NCI-H2196 (cell line): ENCODE measurements at regions not wholly inside any gene's neighbourhood (a gene's known extent, or its start where the extent isn't known, plus 50 kb on each side); places are given as distances from the start of the nearest gene placed in this dataset.
"Not testable (repeated sequence)": the region's sequence is repeated elsewhere in the genome, so short reads cannot be mapped to it uniquely, and the experiment has no call there.

ENCODE experiments used
- DNase-seq: peaks from one replicate; lab custom pipeline; 2025; ENCODE audit not compliant: unreplicated experiment; lab: John Stamatoyannopoulos, UW

DNA sequence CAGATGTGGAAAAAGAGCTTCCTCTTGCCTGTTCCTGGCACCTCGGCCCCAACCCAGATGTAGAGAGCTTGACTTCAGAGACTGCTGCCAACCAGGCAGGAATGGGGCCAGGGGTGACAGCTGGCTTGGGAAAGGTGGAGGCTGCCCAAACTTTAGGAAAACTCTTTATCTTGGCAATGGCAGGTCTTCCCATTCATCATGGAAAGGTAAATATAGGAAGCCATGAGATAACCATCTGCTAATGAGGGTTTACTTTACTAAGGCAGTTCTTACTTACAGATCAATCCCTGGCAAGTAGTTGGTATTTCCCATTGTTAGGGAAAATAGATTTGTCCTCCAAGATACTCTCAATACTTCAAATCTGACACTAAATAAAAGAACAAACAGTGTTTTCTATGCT, 143.1 kb upstream of the NUDT4 start:
- DNase-seq: peak; percentile 29

DNA sequence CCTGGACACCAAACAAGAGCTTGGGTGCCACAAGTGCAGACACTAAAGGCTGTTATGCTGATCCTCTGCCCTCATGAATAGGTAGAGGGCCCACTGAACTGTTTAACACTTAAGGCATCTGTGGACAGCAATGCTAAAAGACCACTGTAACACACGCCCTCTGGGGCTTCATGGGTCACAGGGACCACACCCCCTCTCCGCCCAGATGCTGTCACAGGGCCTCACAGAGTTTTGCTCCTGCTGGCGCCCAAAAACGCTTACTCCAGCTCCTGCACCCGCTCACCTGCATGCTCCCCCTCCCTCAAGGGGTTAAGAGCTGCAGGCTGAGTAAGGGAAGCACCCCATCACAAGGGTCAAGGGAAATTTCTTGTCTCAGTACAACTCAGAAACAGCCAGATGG, 141.8 kb upstream of the NUDT4 start:
- DNase-seq: no peak

DNA sequence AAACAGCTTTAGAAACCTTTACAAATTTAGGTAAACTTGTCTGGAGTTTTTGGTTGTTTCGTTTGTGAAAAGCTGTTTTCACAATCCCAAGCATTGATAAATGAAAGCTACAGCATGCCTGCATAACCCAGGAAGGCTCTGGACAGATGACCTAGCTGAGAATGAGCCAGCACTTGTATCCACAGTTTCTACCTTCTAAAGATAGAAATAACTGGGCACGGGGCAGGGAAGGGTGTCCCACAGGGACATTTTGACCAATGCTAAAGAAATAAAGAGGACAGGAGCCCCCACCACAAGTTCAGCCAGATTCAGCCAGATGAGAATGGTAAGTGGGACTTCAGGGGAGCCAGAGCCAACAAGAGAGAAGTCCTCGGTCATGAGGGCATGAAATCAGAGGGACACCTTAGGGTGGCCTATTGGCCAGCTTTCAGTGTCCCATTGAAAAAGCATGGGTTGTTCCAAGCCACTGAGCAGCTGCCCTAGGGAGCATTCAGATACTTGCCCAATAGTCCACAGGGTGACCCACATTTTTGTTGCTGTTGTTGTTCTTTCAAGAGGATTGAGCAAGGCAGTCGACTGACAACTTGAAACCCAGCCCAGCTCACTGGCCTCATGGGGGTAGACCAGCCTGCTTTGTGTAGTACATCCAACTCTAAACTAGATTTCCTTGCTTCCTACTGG, 140.3 kb upstream of the NUDT4 start:
- DNase-seq: no peak

DNA sequence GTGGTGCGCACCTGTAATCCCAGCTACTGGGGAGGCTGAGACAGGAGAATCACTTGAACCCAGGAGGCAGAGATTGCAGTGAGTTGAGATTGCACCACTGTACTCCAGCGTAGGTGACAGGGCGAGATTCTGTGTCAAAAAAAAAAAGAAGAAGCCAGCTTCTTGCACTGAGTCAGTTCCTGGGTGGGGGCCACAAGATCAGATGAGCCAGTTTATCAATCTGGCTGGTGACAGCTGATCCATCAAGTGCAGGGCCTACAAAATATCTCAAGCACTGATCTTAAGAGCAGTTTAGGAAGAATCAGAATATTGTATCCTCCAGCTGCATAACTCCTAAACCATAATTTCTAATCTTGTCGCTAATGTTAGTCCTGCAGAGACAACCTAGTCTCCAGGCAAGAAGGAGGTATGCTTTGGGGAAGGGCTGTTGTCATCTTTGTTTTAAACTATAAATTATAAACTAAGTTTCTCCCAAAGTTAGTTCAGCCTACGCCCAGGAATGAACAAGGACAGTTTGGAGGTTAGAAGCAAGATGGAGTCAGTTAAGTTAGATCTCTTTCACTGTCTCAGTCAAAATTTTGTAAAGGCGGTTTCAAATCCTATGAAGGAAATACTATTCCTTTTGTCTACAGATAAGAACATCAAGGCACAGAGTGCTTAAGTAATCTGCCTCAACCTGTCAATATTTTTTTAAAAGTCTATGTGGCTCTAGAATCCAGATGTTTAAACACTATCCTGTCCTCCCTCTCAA, 139.0 kb upstream of the NUDT4 start:
- not testable (repeated sequence) for DNase-seq

DNA sequence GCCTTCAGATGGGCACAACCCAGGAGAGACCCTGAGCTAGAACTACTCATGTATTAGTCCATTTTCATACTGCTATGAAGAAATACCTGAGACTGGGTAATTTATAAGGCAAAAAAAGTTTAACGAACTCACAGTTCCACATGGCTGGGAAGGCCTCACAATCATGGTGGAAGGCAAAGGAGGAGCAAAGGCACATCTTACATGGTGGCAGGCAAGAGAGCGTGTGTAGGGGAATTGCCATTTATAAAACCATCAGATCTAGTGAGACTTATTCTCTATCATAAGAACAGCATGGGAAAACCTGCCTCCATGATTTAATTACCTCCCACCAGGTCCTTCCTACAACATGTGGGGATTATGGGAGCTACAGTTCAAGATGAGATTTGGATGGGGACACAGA, 137.9 kb upstream of the NUDT4 start:
- DNase-seq: not testable (repeated sequence)

DNA sequence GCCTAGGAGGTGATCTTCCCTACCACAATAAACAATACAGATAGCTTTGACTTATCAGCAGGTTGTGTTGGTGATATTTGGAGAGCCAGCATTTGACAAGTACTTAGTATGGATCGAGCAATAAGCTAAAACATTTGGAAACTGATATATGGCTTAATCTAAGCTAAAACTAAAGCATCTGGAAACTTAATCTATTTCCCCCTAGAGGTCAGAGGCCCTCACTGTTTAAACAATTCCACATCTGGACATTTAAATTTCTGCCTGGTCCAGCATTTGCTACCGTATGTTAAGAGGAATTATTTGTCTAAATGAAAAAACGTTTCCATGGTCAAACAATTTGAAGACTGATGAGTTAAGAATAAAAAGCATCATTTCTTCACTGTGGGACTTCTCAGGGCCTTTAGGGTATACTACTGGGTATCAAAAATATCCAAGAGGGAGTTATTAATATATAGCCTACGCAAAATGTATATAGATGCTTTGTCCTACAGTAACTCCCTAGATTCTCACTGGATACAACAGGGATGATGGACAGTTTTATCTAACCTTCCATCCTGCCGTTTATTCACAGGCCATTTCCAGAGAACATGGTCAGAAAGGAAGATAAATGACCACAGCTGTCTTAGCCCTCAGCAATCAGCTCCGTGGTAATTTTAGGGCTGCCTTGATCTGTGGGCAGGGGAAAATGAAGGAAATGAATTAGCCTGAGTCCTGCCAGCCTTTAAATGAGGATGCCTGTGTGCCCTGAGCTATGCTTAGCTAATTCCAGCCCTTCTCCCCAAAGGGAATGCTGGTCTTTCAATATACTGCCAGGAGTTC, 135.4 kb upstream of the NUDT4 start:
- no peak for DNase-seq

DNA sequence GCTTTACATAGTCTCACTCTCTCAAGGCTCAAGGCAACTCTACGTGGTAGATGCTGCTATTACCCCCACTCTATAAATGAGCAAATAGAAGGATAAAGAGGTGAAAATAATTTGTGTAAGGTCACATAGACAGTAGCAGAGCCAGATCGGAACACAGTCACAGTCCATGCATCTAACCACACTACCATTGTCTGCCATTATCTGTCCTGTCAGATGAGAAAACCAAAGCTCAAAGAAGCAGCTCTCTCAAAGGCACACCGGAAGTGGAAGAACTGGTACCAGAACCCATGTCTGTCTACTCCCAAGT, 134.4 kb upstream of the NUDT4 start:
- DNase-seq: no peak

DNA sequence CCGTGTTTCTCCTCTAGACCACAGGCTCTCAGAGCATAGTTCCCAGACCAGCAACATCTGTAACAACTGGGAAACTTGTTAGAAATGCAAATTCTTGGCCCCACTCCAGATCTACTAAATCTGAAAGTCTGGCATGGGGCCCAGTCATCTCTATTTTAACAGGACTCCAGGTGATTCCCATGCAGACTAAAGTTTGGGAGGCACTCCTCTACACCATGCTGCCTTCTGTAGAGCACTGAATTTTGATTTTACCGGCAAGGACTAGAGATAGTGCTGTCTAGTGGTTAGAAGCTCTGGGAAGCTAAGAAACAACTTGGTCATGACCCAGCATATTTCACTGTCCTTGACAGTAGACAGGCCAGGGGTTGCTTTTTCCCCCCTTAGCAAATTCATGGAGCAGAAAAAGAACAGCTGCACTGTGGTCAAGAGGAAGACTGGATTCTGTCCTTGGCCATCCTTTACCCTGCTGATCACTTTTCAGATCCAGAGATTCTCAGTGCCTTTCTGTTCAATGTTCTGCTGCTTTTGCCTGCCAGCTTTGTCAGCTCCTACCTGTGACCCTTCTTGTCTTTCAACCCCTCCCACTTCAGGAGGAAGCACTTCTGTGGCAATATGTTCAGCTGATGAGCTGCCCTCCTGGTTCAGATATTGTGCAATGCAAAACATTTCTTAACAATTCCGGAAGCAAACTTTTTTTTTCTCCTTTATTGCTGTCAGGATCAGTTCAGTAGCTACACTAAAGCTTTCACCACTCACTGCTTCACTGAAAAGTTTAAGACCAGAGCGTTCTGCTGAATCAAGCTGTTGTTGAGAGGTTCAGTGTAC, 133.8 kb upstream of the NUDT4 start:
- peak; percentile 12 for DNase-seq

DNA sequence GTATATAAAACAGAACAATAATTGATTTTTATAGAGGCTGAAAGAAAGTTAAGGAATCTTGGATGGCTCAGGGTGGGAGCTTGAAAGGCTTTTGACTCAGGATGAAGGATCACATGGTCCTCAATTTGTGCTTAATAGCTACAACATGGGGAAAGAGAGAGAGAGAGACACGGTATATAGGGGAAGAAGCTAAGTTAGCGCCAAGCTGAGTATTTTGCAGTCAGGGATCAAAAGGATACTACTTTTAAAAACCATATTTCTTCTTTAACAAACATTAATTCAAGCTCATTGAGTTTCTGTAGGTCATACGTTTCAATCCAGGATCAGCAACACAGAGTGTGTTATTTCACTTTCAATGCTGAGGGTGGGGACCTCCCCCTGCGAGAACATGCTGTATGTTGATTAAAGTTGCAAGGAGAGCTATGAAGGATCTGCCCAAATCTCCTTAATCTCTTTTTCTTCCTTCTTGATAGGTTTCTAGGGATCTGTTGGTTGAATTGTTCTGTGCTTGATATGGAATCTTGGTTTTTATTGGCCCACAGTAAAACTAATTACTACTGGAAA, 133.1 kb upstream of the NUDT4 start:
- no peak for DNase-seq

DNA sequence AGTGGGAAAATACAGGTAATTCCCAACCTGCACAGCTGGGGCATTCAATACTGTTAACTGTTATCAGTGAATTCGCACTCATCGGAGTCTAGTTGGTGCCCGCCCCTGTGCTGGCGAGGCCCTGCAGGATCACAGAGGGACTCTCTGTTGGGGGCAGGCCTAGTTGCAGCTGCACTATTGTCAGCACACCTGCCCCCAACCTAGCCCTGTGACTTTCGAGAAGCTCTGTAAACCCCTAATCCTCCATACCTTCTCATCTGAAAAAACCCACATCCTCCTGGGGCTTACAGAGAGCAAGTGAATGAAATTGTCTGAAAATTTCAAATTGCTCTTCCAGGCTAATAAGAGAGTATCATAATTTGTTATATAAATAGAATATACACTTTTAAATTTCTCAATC, 132.2 kb upstream of the NUDT4 start:
- no peak for DNase-seq

DNA sequence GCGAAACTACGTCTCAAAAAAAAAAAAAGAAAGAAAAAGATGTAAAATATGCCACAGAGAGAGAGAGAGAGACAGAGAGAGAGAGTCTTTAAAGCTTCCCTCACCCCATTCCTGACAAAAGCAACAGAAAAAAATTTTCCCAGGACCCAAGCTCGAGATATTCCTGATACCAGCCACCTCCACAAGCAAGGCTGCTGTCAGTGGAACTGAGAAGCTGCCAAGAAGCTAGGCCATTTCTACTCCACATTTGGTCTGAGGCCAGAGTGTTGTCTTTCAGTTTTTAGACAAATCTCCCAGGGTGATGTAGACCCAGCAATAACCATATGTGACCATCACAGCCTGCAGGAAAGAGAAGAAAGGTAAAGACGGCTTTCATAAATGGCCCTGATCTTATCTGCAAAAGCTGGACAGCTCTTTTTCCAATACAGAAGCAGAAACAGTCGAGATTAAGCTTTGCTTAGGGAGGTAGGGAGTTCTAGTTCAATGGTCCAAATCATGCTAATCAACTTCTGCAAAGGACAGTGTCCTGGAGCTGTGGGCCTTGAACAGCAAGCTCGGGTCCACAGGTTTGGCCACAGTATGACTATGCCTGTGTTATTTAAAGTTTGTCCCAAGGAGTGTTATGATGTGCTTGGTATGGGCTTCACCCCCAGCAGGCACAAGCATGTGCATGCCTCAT, 130.3 kb upstream of the NUDT4 start:
- DNase-seq: no peak

DNA sequence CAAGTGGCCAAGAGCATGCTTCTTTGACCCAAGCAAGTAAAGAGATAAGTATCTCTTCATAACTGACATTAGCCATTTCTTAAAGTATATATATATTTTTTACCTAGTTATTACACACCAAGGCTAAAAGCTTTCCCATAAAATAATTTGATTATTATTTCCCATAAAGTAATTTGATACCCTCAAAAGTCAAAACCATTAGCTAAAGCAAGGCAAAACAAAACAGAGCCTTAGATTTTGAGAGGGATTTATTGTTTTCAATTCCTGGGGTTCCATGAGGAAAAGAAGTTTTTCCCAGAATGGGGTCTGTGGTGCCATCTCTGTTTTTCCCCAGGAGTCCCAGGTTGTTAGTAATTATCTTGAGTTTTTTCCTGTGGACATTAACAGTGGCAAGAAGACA, 125.5 kb upstream of the NUDT4 start:
- no peak for DNase-seq

DNA sequence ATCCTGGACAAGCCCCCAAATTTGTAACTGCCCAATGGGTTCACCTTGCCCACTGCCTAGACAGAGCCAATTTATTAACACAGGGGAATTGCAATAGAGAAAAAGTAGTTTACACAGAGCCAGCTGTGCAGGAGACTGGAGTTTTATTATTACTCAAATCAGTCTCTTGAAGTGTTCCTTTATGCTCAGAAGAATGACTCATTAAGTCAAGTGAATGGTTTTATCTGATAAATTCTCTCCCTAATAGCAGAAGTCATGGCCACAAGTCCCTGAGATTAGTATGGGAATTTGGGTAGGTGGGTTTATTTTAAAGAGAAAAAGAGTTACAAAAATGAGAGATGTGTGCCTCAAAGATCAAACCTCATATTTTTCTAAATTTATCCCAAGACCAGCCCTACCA, 122.8 kb upstream of the NUDT4 start:
- no peak for DNase-seq

DNA sequence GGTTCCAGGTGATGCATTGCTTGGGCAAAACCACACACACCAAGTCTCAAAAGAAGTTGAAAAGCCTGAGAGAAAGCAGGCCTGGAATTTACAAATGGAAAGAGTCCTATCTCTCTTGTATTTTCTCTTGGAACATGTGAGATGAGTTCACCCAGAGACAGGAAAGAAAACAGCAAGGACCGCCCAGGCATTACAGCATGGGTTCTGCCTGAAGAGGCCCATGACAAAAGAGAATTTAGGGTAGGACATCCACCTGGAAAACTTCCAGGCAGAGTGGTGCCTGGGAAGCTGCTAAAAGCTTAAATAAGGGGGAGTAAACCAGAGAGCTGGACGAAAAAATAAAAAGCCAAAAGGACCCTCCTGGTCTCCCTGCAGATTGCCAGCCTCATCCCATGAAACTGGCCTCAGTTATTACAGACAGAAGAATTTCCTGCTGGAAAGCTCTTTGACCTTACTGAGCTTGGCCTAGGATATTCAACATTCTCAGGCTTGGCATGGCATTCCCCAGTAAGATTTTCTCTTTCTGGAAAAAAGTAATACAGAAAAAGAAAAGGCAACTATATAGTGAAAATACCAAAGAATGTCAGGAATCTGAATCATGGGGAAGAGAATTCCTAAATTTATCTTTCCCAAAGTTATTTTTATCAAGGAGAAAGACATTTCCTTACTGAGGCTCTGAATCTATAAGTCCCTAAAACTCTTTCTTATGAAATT, 121.3 kb upstream of the NUDT4 start:
- DNase-seq: no peak

DNA sequence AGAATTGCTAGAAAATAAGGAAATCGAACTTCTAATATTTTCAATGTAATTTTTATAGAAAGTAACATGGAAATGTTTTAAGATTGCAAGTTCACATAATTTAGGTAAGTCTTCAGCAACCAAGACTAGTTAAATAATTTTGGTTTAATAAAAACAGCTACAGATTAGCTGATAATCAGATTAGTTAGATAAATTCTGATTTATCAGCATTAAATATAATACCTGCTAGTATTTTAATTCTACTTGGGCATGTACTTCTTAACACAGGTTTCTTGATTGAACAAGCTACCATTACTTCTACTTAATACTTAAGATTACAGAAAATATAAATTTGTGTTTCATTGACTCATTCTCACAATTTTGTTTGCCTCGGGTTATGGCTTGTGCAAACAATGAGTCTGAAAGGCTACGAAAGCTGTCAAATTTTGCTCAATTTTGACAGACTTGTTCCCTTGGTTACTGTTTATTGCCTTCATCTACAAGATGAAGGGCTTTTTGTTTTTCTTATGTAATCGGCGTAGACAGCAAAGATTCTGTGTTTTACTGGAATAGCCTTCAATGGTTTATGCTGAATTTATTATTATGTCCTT, 116.1 kb upstream of the NUDT4 start:
- no peak for DNase-seq

DNA sequence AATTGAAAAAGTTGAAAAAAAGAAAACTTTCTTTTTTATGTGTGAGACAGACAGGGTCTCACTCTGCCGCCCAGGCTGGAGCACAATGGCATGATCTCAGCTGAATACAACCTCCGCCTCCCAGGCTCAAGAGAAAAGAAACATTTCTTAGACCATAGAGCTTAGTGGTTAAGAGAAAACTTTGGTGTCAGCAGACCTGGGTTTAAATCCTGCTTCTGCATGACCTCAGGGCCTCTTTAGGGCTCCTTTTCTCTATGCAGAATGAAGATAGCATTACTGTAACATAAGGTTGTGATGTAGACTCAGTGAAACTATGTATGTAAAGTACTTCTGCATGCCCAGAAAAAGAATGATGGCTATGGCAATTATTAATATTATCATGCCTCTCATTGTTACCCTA, 104.7 kb upstream of the NUDT4 start:
- DNase-seq: no peak

DNA sequence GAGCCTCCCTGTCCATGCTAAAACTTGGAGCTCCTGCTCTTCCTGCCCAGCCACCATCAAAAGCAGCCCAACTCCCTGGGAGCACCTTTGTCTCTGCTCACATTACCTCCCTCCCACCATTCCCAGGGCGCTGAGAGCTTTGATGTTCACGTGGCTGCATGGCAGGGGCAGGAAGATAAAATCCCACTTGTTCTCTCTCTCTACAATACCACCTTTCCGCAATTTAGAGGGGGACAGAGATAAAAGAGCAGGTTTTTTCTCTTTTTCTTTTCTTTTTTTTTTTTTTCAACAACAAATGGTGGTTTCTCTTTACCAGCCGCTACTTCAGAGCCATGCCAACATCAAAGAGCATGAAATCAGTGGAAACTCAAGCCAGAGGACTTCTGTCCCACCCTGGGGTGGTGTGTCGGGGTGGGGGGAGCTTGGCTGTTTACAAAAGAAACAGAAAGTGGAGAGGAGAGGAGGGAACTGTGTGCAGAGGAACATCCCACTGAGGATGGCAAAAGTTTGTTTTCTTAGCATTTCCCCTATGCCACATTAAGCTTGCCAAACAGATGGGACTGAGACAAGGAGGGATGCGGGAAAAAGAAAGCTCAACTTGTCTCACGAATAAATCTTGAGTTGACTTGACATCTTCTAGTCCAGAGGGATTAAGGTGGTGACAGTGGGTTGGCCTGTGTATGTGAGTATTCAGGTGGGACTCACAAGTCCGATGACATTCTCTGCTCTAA, 103.7 kb upstream of the NUDT4 start:
- DNase-seq: no peak

DNA sequence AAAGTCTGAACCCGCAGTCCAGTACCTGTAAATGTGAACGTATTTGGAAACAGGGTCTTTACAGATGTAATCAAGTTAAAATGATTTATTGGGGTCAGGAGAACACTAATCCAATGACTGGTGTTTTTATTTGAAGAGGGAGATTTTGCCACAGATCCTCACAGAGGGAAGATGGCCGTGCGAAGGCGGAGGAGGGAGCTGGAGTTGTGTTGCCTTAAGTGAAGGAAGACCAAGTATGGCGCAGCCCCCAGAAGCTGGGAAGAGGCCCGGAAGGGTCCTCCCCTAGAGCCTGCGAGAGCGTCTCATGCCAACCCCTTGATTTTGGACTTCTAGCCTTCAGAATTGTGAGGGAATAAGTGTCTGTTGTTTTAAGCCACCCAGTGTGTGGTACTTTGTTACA, 102.8 kb upstream of the NUDT4 start:
- DNase-seq: no peak

DNA sequence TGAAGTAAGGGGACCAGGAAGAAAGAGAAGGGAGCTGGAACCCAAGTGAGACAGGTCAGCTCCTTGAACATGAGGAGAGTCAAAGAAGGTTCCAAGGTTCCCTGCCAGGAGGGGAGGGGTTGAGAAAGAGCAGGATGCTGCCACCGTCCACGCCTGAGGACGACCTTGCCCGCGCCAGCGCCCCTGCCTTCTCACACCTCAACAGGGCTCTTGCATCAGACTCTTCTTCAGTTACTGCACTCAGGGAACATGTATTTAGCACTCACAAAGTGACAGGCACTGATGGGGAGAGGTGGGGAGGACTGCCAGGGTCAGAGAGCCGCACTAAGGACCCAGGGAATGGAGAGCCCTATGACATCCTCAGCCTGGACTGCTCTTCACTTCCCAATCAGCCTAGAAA, 102.1 kb upstream of the NUDT4 start:
- DNase-seq: no peak
